A673 (cell line): ENCODE measurements at regions not wholly inside any gene's neighbourhood (a gene's known extent, or its start where the extent isn't known, plus 50 kb on each side); places are given as distances from the start of the nearest gene placed in this dataset.

Source experiments
- BruUV-seq: library from RNA; stranded (reverse); fragments of 400-500 nt; replicated peaks from 2 replicates; lab custom pipeline; 2021; lab: Mats Ljungman, UMichigan
- CTCF ChIA-PET: fragments of 300-600 bp; sonication (Branson Sonifier 250); formaldehyde crosslinking; loops from one replicate; lab custom pipeline; 2022; ENCODE audit warnings: antibody characterized with exemption; lab: Charles Lee
- POLR2A ChIA-PET: fragments of 300-600 bp; sonication (Branson Sonifier 250); formaldehyde crosslinking; loops from one replicate; lab custom pipeline; 2022; ENCODE audit warnings: antibody characterized with exemption; ENCODE audit not compliant: low non-redundant PET; lab: Charles Lee
- DNase-seq: peaks from one replicate; pipeline ENCODE4 v3.0.0-alpha.2; 2015; ENCODE audit warnings: low spot score
- H3K27ac ChIP-seq: fragments of 200-600 bp; sonication (generic); 2 replicates; pipeline ENCODE4 v1.5.1; 2016; ENCODE audit warnings: mixed run types, low read depth, mild to moderate bottlenecking, mixed read lengths, antibody characterized with exemption, low read length; ENCODE audit not compliant: poor library complexity, severe bottlenecking
- H3K27me3 ChIP-seq: fragments of 200-600 bp; sonication (generic); replicated peaks from 2 replicates; pipeline ENCODE4 v1.6.1; 2017; ENCODE audit warnings: mixed run types, low read depth, mild to moderate bottlenecking, mixed read lengths, antibody characterized with exemption, low read length; ENCODE audit not compliant: insufficient read depth, poor library complexity
- H3K36me3 ChIP-seq: fragments of 200-600 bp; sonication (generic); 2 replicates; pipeline ENCODE4 v1.6.1; 2016; ENCODE audit warnings: mixed run types, mild to moderate bottlenecking, mixed read lengths, antibody characterized with exemption, low read length; ENCODE audit not compliant: insufficient read depth, poor library complexity, severe bottlenecking
- H3K4me1 ChIP-seq: fragments of 200-600 bp; sonication (generic); 2 replicates; pipeline ENCODE4 v1.6.1; 2017; ENCODE audit warnings: mixed run types, mild to moderate bottlenecking, mixed read lengths, antibody characterized with exemption, low read length; ENCODE audit not compliant: insufficient read depth, poor library complexity, severe bottlenecking
- H3K4me3 ChIP-seq: fragments of 200-600 bp; sonication (generic); 2 replicates; pipeline ENCODE4 v1.5.1; 2016; ENCODE audit warnings: low read depth, mixed run types, mild to moderate bottlenecking, mixed read lengths, low read length; ENCODE audit not compliant: poor library complexity, severe bottlenecking
- H3K9me3 ChIP-seq: fragments of 200-600 bp; sonication (generic); 2 replicates; pipeline ENCODE4 v1.6.1; 2016; ENCODE audit warnings: mixed run types, low read depth, mild to moderate bottlenecking, mixed read lengths, antibody characterized with exemption, low read length; ENCODE audit not compliant: poor library complexity, severe bottlenecking
- EZH2 ChIP-seq: fragments of 200-600 bp; sonication (generic); IDR thresholded peaks from 2 replicates; pipeline ENCODE4 v1.6.1; 2017; ENCODE audit warnings: borderline replicate concordance, low read depth, mild to moderate bottlenecking, mixed read lengths, antibody characterized with exemption, low read length; ENCODE audit not compliant: poor library complexity, severe bottlenecking
- intact Hi-C: fragments of 100-400 bp; cut with micrococcal nuclease; formaldehyde crosslinking; loops from one replicate; pipeline ENCODE4 v1.10.0; 2022; ENCODE audit not compliant: unreplicated experiment
- TF ChIP-seq, protein P1 (sequence below): fragments of 300-800, 200-600 bp; sonication (generic); conservative IDR thresholded peaks from 2 replicates; pipeline ENCODE4 v1.5.1; 2017; ENCODE audit warnings: low read depth, mild to moderate bottlenecking, antibody characterized with exemption, low read length, moderate library complexity, mixed read lengths

GRCh38 chr3:187900993-187901755 is 155.9 kb upstream of the BCL6 start:
- H3K27ac ChIP-seq, result no peak overlapping the region
- intact Hi-C loops, result no loop called here
- no peak for DNase-seq
- no peaks in the 10 kb centered on the region for H3K4me1 ChIP-seq
- H3K36me3 ChIP-seq, result no peaks in the 10 kb centered on the region
- no peak overlapping the region for H3K4me3 ChIP-seq
- ChIA-PET POLR2A (no interaction called here), CTCF (no interaction called here)
- peaks cover 6% of the 10 kb centered on the region for H3K27me3 ChIP-seq
- BruUV-seq, result no TSS peak
- H3K9me3 ChIP-seq, result no peaks in the 10 kb centered on the region
- TF ChIP-seq EZH2, result no peak
- TF ChIP-seq, protein P1, sequence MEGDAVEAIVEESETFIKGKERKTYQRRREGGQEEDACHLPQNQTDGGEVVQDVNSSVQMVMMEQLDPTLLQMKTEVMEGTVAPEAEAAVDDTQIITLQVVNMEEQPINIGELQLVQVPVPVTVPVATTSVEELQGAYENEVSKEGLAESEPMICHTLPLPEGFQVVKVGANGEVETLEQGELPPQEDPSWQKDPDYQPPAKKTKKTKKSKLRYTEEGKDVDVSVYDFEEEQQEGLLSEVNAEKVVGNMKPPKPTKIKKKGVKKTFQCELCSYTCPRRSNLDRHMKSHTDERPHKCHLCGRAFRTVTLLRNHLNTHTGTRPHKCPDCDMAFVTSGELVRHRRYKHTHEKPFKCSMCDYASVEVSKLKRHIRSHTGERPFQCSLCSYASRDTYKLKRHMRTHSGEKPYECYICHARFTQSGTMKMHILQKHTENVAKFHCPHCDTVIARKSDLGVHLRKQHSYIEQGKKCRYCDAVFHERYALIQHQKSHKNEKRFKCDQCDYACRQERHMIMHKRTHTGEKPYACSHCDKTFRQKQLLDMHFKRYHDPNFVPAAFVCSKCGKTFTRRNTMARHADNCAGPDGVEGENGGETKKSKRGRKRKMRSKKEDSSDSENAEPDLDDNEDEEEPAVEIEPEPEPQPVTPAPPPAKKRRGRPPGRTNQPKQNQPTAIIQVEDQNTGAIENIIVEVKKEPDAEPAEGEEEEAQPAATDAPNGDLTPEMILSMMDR, result no peak

DNA sequence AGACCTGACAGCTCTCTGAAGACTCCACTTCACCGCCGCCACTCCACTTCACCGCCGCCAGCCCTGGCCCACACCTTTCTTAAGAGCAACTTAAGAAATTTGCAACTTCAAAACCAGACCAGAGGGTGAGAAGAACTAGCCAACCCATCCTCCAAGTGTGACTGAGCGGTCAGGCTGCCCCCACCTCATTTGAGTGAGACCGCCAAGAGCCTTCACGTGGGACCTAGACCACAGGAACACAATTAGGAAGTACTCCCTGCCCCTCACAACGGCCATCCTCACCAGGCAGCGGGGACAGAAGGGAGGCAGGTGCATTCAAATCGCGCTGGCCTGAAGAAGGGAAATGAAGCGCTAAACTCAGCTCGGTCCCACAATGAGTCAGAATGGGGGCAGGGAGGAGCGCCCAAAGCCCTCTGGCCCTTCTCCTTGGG is 156.8 kb upstream of the BCL6 start:
- no peak for DNase-seq
- H3K27me3 ChIP-seq, result peaks cover 6% of the 10 kb centered on the region
- no peaks in the 10 kb centered on the region for H3K9me3 ChIP-seq
- H3K27ac ChIP-seq, result no peak overlapping the region
- H3K36me3 ChIP-seq, result no peaks in the 10 kb centered on the region
- intact Hi-C loops, result no loop called here
- ChIA-PET CTCF (no interaction called here), POLR2A (no interaction called here)
- no peaks in the 10 kb centered on the region for H3K4me1 ChIP-seq
- no TSS peak for BruUV-seq
- TF ChIP-seq, protein P1, result no peak
- no peak for TF ChIP-seq EZH2
- H3K4me3 ChIP-seq, result no peak overlapping the region

DNA sequence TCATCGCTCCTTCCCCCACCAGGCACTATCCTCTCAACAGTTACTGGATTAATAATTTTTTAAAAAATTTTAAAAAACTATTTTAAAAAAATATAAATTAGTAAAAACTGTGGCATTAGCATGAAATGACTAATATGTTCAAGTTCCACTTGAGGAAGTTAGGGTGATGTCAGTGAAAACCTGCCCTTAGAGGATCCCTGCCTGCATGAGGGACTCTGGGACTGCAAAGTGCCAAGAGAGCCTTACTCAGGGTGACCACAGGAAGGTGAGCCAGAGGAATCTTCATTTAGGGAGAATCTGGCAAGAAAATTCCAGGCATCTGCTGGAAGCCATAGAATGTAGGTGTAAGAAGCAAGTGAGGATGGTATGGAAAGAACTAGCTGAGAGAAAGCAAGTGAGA is 157.7 kb upstream of the BCL6 start:
- H3K36me3 ChIP-seq, result no peaks in the 10 kb centered on the region
- DNase-seq, result no peak
- no TSS peak for BruUV-seq

More for the DNA sequence above, 157.7 kb upstream of the BCL6 start:
- Histone ChIP-seq H3K4me1 (no peaks in the 10 kb centered on the region), H3K9me3 (no peaks in the 10 kb centered on the region), H3K27ac (no peak overlapping the region), H3K4me3 (no peak overlapping the region), H3K27me3 (peaks cover 6% of the 10 kb centered on the region)
- CTCF ChIA-PET, result no interaction called here
- TF ChIP-seq, protein P1, result no peak
- TF ChIP-seq EZH2, result no peak
- POLR2A ChIA-PET, result no interaction called here
- intact Hi-C loops, result no loop called here
